Kasumi-1 (cell line): ENCODE measurements at regions not wholly inside any gene's neighbourhood (a gene's known extent, or its start where the extent isn't known, plus 50 kb on each side); places are given as distances from the start of the nearest gene placed in this dataset.
"Not testable (repeated sequence)": the region's sequence is repeated elsewhere in the genome, so short reads cannot be mapped to it uniquely, and the experiment has no call there.

Experiments used
- DNase-seq, 2 experiments: peaks; one replicate each; lab custom pipeline; 2025; lab: John Stamatoyannopoulos, UW

DNA sequence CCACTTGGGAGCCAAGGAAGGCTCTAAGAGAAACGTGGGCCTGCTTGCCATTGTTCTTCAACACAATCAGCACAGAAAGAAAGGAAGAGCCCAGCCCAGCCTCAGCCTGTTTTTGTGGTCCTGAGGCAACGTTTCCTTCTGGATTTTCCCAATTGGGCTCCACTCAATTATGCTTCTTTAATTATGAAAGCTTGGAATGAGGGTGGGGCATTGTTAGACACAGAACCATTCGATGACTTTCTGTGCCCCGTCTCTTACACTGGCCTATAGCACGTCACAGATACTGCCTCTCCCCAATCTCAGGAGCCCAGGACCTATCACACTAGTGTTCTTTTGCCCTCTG, 207.4 kb downstream of the ZFP36L2 start:
- DNase-seq, result no peak

DNA sequence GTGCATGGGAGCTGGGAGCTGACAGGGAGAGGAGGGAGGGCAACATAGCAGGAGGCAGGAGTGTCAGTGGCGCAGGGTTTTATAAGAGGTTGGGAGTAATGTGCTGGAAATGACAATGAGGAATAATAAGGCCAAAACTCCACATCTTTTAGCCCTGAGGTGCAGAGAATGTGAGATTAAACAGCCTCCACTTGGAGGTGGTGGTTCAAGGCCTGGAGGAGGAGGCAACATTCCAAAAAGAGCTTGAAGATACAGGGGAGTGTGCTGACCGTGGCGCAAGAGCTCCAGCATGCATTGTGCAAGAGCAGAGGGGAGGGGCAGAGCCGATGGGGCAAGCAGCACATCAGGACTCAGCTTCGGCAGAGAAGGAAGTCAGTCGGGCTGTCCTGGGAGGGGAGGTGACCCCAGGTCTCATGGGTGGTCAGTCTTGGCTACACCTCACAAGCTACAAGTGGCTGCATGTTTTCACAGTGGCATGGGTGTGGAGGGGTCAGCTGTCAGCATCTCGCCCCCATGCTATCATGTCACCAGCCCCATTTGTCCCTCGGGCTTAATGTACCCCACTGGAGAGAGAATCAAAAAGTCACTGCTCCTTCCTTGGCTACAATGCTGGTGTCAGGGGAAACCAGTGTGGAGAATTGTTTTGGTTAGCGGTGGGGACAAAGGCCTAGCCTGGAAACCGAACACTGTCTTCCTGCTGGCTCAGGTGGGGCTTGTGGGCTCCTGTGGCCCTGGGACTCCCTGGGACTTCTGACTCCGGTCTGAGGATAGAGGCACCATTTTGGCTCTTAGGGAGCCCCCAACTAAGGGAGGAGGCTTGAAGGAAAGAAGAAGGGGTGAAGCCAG, 208.0 kb downstream of the ZFP36L2 start:
- peak; percentile 55 to 56 for DNase-seq

DNA sequence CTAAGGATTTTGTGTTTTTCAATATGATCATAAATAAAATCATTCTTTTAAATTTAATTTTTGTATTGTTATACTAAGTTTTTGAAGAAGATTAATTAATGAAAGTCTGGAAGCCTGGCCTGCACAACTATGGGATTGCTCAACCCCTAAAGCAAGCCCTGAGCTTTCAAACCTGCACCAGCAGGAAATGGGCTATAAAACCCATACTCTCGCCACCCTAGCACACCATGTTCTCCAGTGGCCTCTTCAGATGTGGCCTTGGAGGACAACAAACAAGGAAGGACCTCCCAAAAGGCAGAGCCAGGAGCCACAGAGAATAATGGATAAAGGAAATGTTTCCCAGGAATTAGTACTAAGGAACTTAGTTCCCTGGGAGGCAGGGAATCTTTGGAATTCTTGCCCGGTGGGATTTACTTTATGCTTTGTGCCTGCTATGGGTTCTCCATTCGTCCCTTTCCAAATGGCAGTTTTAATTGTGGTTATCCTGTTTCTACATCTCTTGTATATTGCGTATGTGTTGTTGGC, 212.5 kb downstream of the ZFP36L2 start:
- peak; percentile 22 to 24 for DNase-seq

DNA sequence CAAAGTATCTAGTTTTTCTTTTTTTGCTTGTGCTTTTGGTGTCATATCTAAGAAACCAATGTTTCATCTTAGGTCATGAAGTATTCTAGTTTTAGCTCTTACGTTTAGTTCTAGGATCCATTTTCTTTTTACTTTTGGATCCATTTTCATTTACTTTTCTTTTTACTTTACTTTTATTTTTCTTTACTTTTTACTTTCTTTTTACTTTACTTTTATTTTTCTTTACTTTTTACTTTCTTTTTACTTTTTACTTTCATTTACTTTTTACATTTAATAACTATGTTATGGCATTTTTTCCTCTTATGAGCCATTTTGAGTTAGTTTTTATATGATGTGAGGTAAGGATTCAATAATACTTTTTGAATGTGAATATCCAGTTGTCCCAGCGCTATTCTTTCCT, 213.4 kb downstream of the ZFP36L2 start:
- no peak for DNase-seq

- no peak for DNase-seq
These were observed 215.3 kb downstream of the ZFP36L2 start for GRCh38 chr2:43011158-43011491.

GRCh38 chr2:43010438-43011157, 215.8 kb downstream of the ZFP36L2 start:
- no peak for DNase-seq

GRCh38 chr2:43009448-43009847, 217.0 kb downstream of the ZFP36L2 start:
- DNase-seq, result no peak

DNA sequence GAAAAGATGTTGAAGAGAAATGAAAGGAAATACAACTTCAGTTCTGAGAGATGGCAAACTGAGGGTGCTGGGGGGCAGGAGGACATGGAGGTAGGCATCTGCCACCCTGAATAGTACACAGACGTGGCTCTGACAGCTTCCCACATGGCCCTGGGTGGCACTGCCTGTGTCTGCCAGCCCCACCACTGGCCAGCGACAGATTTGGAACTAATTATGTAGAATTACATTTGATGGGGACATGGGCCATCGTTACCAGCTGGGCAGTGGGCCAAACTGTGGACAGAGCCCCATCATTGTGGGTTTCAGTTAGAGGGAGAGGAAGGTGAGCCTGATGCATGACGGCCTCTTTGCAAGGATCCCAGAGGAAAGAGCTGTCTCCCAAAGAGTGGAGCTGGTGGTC, 216.0 kb upstream of the HAAO start:
- no peak for DNase-seq

DNA sequence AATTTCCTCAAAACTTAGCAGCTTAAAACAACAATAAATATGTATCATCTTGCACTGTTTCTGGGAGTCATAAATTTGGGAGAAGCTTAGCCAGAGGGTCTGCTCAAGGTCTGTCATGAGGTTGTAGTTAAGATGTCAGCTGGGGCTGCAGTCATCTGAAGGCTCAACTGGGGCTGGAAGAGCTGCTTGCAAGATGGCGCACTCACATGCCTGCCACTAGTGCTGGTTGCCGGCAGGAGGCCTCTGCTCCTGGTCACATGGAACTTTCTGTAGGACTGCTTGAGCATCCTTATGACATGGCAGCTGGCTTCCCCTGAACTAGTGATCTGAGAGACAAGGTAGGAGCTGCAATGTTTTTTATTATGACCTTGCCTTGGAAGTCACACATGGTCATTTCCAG, 215.5 kb upstream of the HAAO start:
- no peak for DNase-seq

DNA sequence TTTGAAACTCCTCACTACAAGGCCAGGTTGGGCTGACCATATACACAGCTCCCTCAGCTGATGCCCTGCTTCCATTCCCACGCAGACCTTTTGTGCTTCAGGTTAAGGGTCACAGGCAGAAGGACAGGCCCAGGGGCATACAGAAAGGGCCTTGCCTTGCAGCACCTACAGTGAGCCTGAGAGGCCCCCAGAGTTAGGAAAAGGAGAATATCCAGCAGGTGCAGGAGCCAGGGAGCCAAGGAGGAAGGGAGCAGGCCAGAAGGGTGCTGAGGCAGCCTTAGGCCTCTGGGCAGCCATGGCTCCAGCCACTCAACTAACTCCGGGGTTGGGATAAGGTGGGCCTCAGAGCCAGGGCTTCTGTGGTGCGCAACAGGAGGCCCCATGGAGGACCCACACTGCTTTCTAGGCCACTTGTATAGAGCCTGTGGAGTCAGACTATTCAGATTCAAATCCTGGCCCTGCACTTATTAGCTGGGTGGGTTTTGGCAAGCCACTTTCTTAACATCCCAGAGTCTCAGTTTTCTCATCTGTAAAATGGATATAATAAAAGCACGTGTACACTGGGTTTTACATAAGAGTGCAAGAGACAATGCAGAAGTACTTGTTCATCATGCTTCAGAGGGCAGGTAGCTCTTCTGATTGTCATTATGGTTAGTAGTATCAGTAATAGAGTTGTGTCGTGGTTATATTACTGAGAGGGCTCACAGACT, 214.6 kb upstream of the HAAO start:
- no peak for DNase-seq

GRCh38 chr2:43005975-43006833, 213.8 kb upstream of the HAAO start:
- DNase-seq, result no peak

GRCh38 chr2:43005245-43005974, 213.0 kb upstream of the HAAO start:
- DNase-seq, result no peak

DNA sequence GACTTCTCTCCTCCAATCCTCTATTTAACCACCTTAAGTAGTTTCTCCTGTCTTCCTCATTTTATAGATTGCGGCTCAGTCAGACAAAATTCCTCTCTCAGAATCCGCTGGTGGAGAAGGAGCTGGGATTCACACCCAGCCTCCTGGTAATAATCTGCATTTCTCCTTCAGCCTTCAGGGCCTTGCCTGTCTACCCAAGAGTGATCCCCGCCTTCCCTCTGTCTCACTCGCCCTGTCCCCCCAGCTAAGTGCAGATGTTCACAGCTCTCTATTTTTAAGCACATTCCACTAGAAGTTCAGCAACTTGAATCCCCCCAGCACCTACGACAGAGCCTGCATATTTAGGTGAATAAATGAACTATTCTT, 212.5 kb upstream of the HAAO start:
- no peak for DNase-seq

GRCh38 chr2:43004126-43004865, 211.9 kb upstream of the HAAO start:
- not testable (repeated sequence) for DNase-seq

GRCh38 chr2:43003702-43004101, 211.3 kb upstream of the HAAO start:
- DNase-seq, result no peak

DNA sequence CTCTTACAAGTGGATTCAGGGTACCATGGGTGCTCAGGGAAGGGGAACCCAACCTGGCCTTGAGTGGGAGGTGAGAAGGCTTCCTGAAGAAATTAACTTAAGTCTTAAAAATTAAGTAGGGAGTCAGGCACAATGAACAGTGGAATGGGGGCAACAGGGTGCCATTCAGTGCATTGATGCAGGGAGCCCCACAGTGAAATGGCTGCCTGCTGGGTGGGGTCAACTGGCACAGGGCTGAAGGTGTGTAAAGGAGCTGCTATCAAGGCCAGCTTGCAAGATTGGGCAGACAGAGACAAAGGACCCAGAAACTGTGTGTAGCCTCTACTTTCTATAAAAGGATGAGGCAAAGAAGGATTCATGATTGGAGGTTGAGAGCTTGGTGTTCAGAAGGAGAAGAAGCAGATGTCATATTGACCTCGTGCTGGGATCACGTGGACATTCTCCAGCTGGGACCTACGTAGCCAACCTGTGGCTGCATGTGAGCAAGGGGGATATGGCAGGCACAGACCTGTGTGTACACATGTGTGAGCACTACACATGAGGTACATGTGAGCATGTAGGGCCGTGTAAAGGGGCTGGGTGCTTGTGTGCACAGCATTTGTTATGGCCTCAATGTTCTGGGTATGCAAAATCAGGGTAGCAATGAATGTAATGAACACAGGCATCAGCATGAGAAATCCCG, 209.5 kb upstream of the HAAO start:
- no peak for DNase-seq

GRCh38 chr2:43001055-43001378, 208.6 kb upstream of the HAAO start:
- no peak for DNase-seq

- DNase-seq, result no peak
These were observed 208.1 kb upstream of the HAAO start for GRCh38 chr2:43000242-43001054.

- no peak for DNase-seq
These were observed 207.5 kb upstream of the HAAO start for GRCh38 chr2:42999856-43000241.
